ENCODE measurements at regions not wholly inside any gene's neighbourhood (a gene's known extent, or its start where the extent isn't known, plus 50 kb on each side); places are given as distances from the start of the nearest gene placed in this dataset.

DNA sequence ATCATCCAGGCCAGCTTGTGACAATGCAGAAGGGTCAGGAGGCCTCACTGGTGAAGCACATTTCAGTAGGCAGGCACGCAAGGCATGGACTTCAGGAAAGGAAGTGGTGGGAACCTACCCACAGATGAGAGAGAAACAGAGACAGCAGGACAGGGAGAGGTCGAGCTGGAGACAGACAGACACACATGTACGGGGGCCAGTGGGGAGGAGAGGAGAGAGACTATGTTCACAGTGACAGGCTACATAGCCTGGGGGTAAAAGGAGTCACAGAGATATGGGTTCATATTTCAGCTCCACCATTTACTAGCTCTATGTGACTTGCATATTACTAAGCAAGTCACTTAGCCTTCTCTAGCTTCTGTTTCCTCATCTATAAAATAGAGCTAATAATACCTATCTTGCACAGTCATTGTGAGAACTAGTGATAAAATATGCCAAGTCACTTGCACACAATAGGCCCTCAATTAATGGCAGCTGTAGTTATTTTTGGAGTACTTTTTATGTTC is 91.1 kb upstream of the FUT8 start:
- TF ChIP-seq EP300 (IDR thresholded peaks at IDR 0.05) (no peak), CTCF (IDR thresholded peaks at IDR 0.05) (no peak)
